ENCODE measurements at regions not wholly inside any gene's neighbourhood (a gene's known extent, or its start where the extent isn't known, plus 50 kb on each side); places are given as distances from the start of the nearest gene placed in this dataset.

DNA sequence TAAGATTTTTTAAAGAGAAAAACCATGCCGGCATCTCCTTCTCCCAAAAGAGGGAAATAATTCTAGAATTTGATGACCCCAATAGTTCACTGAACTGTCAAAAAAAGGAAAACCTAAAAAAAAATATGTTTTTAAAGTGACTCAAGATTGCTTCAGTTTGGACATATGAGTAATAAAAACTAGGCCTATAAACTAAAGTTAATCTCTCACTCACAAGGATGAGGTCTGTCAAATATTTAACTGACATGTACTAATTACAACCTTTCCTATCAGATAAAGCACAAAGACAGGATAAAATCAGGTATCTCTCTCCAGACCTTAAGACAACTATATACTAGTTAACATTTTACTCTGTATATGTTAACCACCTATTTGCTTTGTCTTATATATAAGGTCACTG lies 231.9 kb downstream of the NSUN3 start:
- Histone ChIP-seq H2BK15ac (ENCODE audit: low read length) (no peak overlapping the region), H2AFZ (ENCODE audit: low read length) (no peak overlapping the region), H4K91ac (replicated peaks; ENCODE audit: insufficient read length, low read length) (no peak overlapping the region), H3K4me1 (replicated peaks in 1 of 4; ENCODE audit: control insufficient read depth in 3 of 4, insufficient read depth in 4 of 4, low read length in 3 of 4) (no peaks in the 10 kb centered on the region), H4K5ac (ENCODE audit: insufficient read length, low read depth, low read length) (no peak overlapping the region), H3K18ac (ENCODE audit: extremely low read depth, low read length) (no peak overlapping the region), H4K8ac (ENCODE audit: extremely low read depth, insufficient read depth, low read length) (no peak overlapping the region), H4K20me1 (replicated peaks in 1 of 2; ENCODE audit: control insufficient read depth in 1 of 2, insufficient read depth in 2 of 2, low read length in 2 of 2) (no peaks in the 10 kb centered on the region), H3K27ac (ENCODE audit: low read depth, low read length) (no peak overlapping the region), H3K4me2 (ENCODE audit: insufficient read depth in 1 of 2, low read depth in 2 of 2, low read length in 2 of 2) (no peak overlapping the region), H3K79me1 (ENCODE audit: low read depth, low read length) (no peaks in the 10 kb centered on the region), H2BK120ac (replicated peaks; ENCODE audit: low read depth, low read length) (no peak overlapping the region), H3K23me2 (ENCODE audit: low read depth, low read length) (no peaks in the 10 kb centered on the region), H3K79me2 (ENCODE audit: control insufficient read depth in 1 of 2, insufficient read depth in 2 of 2, low read length in 2 of 2) (no peaks in the 10 kb centered on the region), H3K4me3 (ENCODE audit: extremely low read depth in 1 of 4, insufficient read depth in 2 of 4, low read depth in 3 of 4, low read length in 4 of 4) (no peak overlapping the region), H3K4ac (replicated peaks; ENCODE audit: insufficient read length, low read depth, low read length) (no peak overlapping the region), H3K9me3 (ENCODE audit: insufficient read depth in 2 of 2, low read depth in 1 of 2, low read length in 1 of 2) (no peaks in the 10 kb centered on the region), H3K14ac (ENCODE audit: insufficient read length) (no peak overlapping the region), H2BK20ac (ENCODE audit: low read length) (no peak overlapping the region), H2AK5ac (ENCODE audit: low read depth, low read length) (no peak overlapping the region), H3K23ac (ENCODE audit: insufficient read length) (no peak overlapping the region), H2BK12ac (ENCODE audit: low read depth, low read length) (no peak overlapping the region), H3K9ac (replicated peaks in 1 of 4; ENCODE audit: extremely low read depth in 1 of 4, low read depth in 3 of 4, low read length in 3 of 4) (no peak overlapping the region), H3K36me3 (ENCODE audit: control insufficient read depth in 2 of 4, insufficient read depth in 4 of 4, low read length in 3 of 4) (no peaks in the 10 kb centered on the region), H3K27me3 (replicated peaks in 1 of 4; ENCODE audit: control insufficient read depth in 3 of 4, extremely low read depth in 1 of 4, insufficient read depth in 3 of 4, low read length in 3 of 4) (no peaks in the 10 kb centered on the region; a peak in 2 of 7 replicates), H2BK5ac (ENCODE audit: low read depth, low read length) (no peak overlapping the region), H3K56ac (replicated peaks; ENCODE audit: insufficient read length, low read depth, low read length) (no peak overlapping the region)
- POLR2A ChIA-PET (ENCODE audit: partially characterized antibody): no interaction called here
- CTCF ChIA-PET (ENCODE audit: partially characterized antibody): interaction anchor here (0.9 kb wide), 1 partner anchor 228 kb away, joined by 4 read pairs; no protein-coding TSS in a partner anchor
- 93% methylated on average over 1 of the region's 1 CpG; no CpG with 5 or more reads in 1 of the 2 experiments for WGBS, 2 experiments (ENCODE audit: extremely low coverage in 1 of 2, insufficient coverage in 1 of 2, insufficient read length in 1 of 2, insufficient replicate concordance in 2 of 2, low coverage in 1 of 2, low lambda C conversion rate in 2 of 2, missing lambda C conversion rate in 1 of 2)
- TF ChIP-seq, protein P1, sequence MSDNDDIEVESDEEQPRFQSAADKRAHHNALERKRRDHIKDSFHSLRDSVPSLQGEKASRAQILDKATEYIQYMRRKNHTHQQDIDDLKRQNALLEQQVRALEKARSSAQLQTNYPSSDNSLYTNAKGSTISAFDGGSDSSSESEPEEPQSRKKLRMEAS (IDR thresholded peaks at IDR 0.05): no peak
- TF ChIP-seq JUND (IDR thresholded peaks at IDR 0.05; ENCODE audit: low read length) (no peak), CBX5 (IDR thresholded peaks at IDR 0.05; ENCODE audit: low read depth, low read length) (no peak), SUZ12 (IDR thresholded peaks at IDR 0.05; ENCODE audit: low read length) (no peak), TCF12 (IDR thresholded peaks at IDR 0.05; ENCODE audit: low read depth, low read length) (no peak), NRF1 (IDR thresholded peaks at IDR 0.05; ENCODE audit: low read depth, low read length) (no peak), TEAD4 (IDR thresholded peaks at IDR 0.05; ENCODE audit: low read depth, low read length) (no peak)
- DNase-seq (ENCODE audit: low read depth in 1 of 2, low spot score in 2 of 2) (no peak), FAIRE-seq (no peak)

Measured in H1 (cell line).